ENCODE measurements at regions not wholly inside any gene's neighbourhood (a gene's known extent, or its start where the extent isn't known, plus 50 kb on each side); places are given as distances from the start of the nearest gene placed in this dataset.

- TF ChIP-seq CTCF (IDR thresholded peaks at IDR 0.05) (no peak), POLR2A (IDR thresholded peaks at IDR 0.05) (no peak)
Measured at GRCh38 chr15:59835776-59836175, 146.7 kb upstream of the BNIP2 start.

All from adrenal gland (tissue), 5 donors.